ENCODE measurements at regions not wholly inside any gene's neighbourhood (a gene's known extent, or its start where the extent isn't known, plus 50 kb on each side); places are given as distances from the start of the nearest gene placed in this dataset.

GRCh38 chr17:79279320-79279719 is 204.7 kb downstream of the ENGASE start:
- POLR2A ChIA-PET = no interaction called here
- Histone ChIP-seq H3K27me3 (ENCODE audit: insufficient read depth, low read length) (peaks cover 43% of the 10 kb centered on the region), H4K20me1 (ENCODE audit: insufficient read depth) (no peaks in the 10 kb centered on the region), H3K4me2 (ENCODE audit: low read length) (no peak overlapping the region), H3K9ac (ENCODE audit: low read length) (no peak overlapping the region), H3K27ac (ENCODE audit: low read depth, low read length) (no peak overlapping the region), H3K4me1 (ENCODE audit: control insufficient read depth in 1 of 2, insufficient read depth in 2 of 2, low read length in 2 of 2) (no peaks in the 10 kb centered on the region), H3K79me2 (ENCODE audit: insufficient read depth, low read length) (no peaks in the 10 kb centered on the region), H2AFZ (ENCODE audit: low read depth, low read length, poor library complexity, severe bottlenecking) (no peak overlapping the region), H3K9me2 (ENCODE audit: insufficient read depth) (no peaks in the 10 kb centered on the region), H3K36me3 (ENCODE audit: control insufficient read depth in 1 of 2, insufficient read depth in 2 of 2, low read length in 2 of 2) (no peaks in the 10 kb centered on the region), H3K9me3 (ENCODE audit: control insufficient read depth in 1 of 2, insufficient read depth in 1 of 2, low read depth in 1 of 2, low read length in 2 of 2) (no peaks in the 10 kb centered on the region), H3K4me3 (replicated peaks in 1 of 2; ENCODE audit: low read depth in 1 of 2, low read length in 2 of 2) (no peak overlapping the region)
- RAD21 ChIA-PET (ENCODE audit: low non-redundant PET in 1 of 2, low total read pairs in 2 of 2, uncharacterized antibody in 2 of 2, unreplicated experiment in 2 of 2) = no interaction called here
- TF ChIP-seq ZNF274 (IDR thresholded peaks at IDR 0.05; ENCODE audit: low read depth, low read length) = no peak
- TF ChIP-seq, protein P1, sequence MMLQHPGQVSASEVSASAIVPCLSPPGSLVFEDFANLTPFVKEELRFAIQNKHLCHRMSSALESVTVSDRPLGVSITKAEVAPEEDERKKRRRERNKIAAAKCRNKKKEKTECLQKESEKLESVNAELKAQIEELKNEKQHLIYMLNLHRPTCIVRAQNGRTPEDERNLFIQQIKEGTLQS (IDR thresholded peaks at IDR 0.05) = no peak
- TF ChIP-seq JUND (IDR thresholded peaks at IDR 0.05) = no peak
- no peak for TF ChIP-seq TCF7L2 (IDR thresholded peaks at IDR 0.05; ENCODE audit: borderline replicate concordance, extremely low read depth, insufficient read depth, insufficient read length)
- TF ChIP-seq CBX3 (IDR thresholded peaks at IDR 0.05; ENCODE audit: low read depth) = no peak
- no peak for TF ChIP-seq POLR2A (IDR thresholded peaks at IDR 0.05; ENCODE audit: borderline replicate concordance, extremely low read depth, insufficient read depth, insufficient read length)
- TF ChIP-seq ZBTB33 (IDR thresholded peaks at IDR 0.05; ENCODE audit: extremely low read depth, insufficient replicate concordance, low read length) = no peak
- TF ChIP-seq CEBPB (IDR thresholded peaks at IDR 0.05; ENCODE audit: low read depth) = no peak
- ATAC-seq = no peak
- intact Hi-C loops (cut with micrococcal nuclease) = no loop called here
- CTCF ChIA-PET = no interaction called here
- no TSS peak for BruUV-seq (replicated peaks)
- no peak for DNase-seq (ENCODE audit: low read depth, low spot score)

DNA sequence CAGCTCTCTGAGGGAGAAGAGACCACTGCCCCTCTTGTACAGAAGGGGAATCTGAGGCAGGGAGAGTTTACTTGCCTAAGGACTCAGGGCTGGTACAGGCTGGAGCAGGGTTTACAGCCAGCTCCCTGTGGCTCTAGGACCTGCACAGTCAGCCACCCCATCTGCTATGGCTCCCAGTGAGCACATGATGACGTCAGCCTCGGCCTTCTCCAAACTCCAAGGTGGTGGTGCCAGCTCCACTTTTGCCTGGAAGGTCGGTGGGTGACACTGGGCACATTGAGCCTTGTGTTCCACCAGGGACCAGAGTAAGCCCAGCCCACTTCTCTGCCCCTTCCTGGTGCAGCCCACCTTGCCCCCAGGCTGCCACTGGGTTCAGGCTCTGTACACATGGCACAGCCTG is 202.2 kb downstream of the ENGASE start:
- Histone ChIP-seq H3K9me3 (ENCODE audit: control insufficient read depth in 1 of 2, insufficient read depth in 1 of 2, low read depth in 1 of 2, low read length in 2 of 2) (no peaks in the 10 kb centered on the region), H3K9me2 (ENCODE audit: insufficient read depth) (no peaks in the 10 kb centered on the region), H3K27me3 (ENCODE audit: insufficient read depth, low read length) (peaks cover 22% of the 10 kb centered on the region), H3K4me2 (ENCODE audit: low read length) (no peak overlapping the region), H4K20me1 (ENCODE audit: insufficient read depth) (no peaks in the 10 kb centered on the region), H3K4me3 (replicated peaks in 1 of 2; ENCODE audit: low read depth in 1 of 2, low read length in 2 of 2) (no peak overlapping the region), H3K9ac (ENCODE audit: low read length) (no peak overlapping the region), H3K36me3 (ENCODE audit: control insufficient read depth in 1 of 2, insufficient read depth in 2 of 2, low read length in 2 of 2) (no peaks in the 10 kb centered on the region), H3K79me2 (ENCODE audit: insufficient read depth, low read length) (no peaks in the 10 kb centered on the region), H3K27ac (ENCODE audit: low read depth, low read length) (no peak overlapping the region), H3K4me1 (ENCODE audit: control insufficient read depth in 1 of 2, insufficient read depth in 2 of 2, low read length in 2 of 2) (peaks cover 11 to 18% of the 10 kb centered on the region in 2 experiments), H2AFZ (ENCODE audit: low read depth, low read length, poor library complexity, severe bottlenecking) (no peak overlapping the region)
- RAD21 ChIA-PET (ENCODE audit: low non-redundant PET in 1 of 2, low total read pairs in 2 of 2, uncharacterized antibody in 2 of 2, unreplicated experiment in 2 of 2) = interaction anchor here in 1 of 2 experiments (0.5 kb wide), 1 partner anchor 27 kb away, joined by 3 read pairs; no protein-coding TSS in a partner anchor
- POLR2A ChIA-PET = no interaction called here
- DNase-seq (ENCODE audit: low read depth, low spot score) (no peak), ATAC-seq (no peak)
- BruUV-seq (replicated peaks) = no TSS peak
- intact Hi-C loops (cut with micrococcal nuclease) = no loop called here
- CTCF ChIA-PET = no interaction called here
- TF ChIP-seq, protein P1 (IDR thresholded peaks at IDR 0.05) = no peak
- TF ChIP-seq, protein P2, sequence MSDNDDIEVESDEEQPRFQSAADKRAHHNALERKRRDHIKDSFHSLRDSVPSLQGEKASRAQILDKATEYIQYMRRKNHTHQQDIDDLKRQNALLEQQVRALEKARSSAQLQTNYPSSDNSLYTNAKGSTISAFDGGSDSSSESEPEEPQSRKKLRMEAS (IDR thresholded peaks at IDR 0.05) = no peak
- TF ChIP-seq POLR2AphosphoS5 (IDR thresholded peaks at IDR 0.05; ENCODE audit: low read depth, low read length) (no peak), ZNF274 (IDR thresholded peaks at IDR 0.05; ENCODE audit: low read depth, low read length) (no peak), CBX3 (IDR thresholded peaks at IDR 0.05; ENCODE audit: low read depth) (no peak), ZFX (IDR thresholded peaks at IDR 0.05) (no peak), CTCF (IDR thresholded peaks at IDR 0.05 in 2 of 3, conservative IDR thresholded peaks at IDR 0.05 in 1 of 3; ENCODE audit: borderline replicate concordance in 1 of 3, insufficient read depth in 1 of 3, low read depth in 2 of 3, low read length in 2 of 3) (no peak), FOSL1 (IDR thresholded peaks at IDR 0.05; ENCODE audit: low read depth) (no peak), YY1 (IDR thresholded peaks at IDR 0.05; ENCODE audit: extremely low read depth, insufficient replicate concordance, low read depth, low read length) (no peak), POLR2A (IDR thresholded peaks at IDR 0.05; ENCODE audit: borderline replicate concordance, extremely low read depth, insufficient read depth, insufficient read length) (no peak)
